ENCODE measurements at regions not wholly inside any gene's neighbourhood (a gene's known extent, or its start where the extent isn't known, plus 50 kb on each side); places are given as distances from the start of the nearest gene placed in this dataset.

GRCh38 chr1:193589597-193590040, 403.2 kb upstream of the B3GALT2 start:
- H3K79me2 ChIP-seq (ENCODE audit: insufficient read depth, low read length) = no peaks in the 10 kb centered on the region
- no peaks in the 10 kb centered on the region for H3K9me3 ChIP-seq (ENCODE audit: insufficient read depth, low read length, severe bottlenecking)
- no peak overlapping the region for H3K27ac ChIP-seq (ENCODE audit: low read length)
- no peaks in the 10 kb centered on the region for H3K27me3 ChIP-seq (ENCODE audit: insufficient read depth, low read length, poor library complexity)
- no peaks in the 10 kb centered on the region for H3K36me3 ChIP-seq (ENCODE audit: insufficient read depth, low read length)
- no peaks in the 10 kb centered on the region for H3K4me1 ChIP-seq (ENCODE audit: insufficient read depth, low read length)
- DNase-seq (no peak), ATAC-seq (ENCODE audit: insufficient read depth, low read depth) (no peak)
- H3K4me3 ChIP-seq (ENCODE audit: low read depth in 1 of 2, low read length in 2 of 2) = no peak overlapping the region
- H3K4me2 ChIP-seq (ENCODE audit: insufficient read depth, low read length) = no peak overlapping the region
- H3K9ac ChIP-seq (ENCODE audit: low read depth, low read length) = no peak overlapping the region
- no peaks in the 10 kb centered on the region for H4K20me1 ChIP-seq (ENCODE audit: insufficient read depth, low read length)
- TF ChIP-seq EZH2 (IDR thresholded peaks at IDR 0.05; ENCODE audit: borderline replicate concordance, low read depth, low read length, severe bottlenecking) (no peak), CTCF (IDR thresholded peaks at IDR 0.05; ENCODE audit: borderline replicate concordance, extremely low read depth, low read length, poor library complexity, severe bottlenecking) (no peak)
- H2AFZ ChIP-seq (ENCODE audit: low read depth, low read length) = no peak overlapping the region

GRCh38 chr1:193588311-193589082, 402.1 kb upstream of the B3GALT2 start:
- Histone ChIP-seq H3K9me3 (ENCODE audit: insufficient read depth, low read length, severe bottlenecking) (no peaks in the 10 kb centered on the region), H4K20me1 (ENCODE audit: insufficient read depth, low read length) (no peaks in the 10 kb centered on the region), H2AFZ (ENCODE audit: low read depth, low read length) (no peak overlapping the region), H3K4me1 (ENCODE audit: insufficient read depth, low read length) (no peaks in the 10 kb centered on the region), H3K79me2 (ENCODE audit: insufficient read depth, low read length) (no peaks in the 10 kb centered on the region), H3K9ac (ENCODE audit: low read depth, low read length) (no peak overlapping the region), H3K27ac (ENCODE audit: low read length) (no peak overlapping the region), H3K4me2 (ENCODE audit: insufficient read depth, low read length) (no peak overlapping the region), H3K36me3 (ENCODE audit: insufficient read depth, low read length) (no peaks in the 10 kb centered on the region), H3K4me3 (ENCODE audit: low read depth in 1 of 2, low read length in 2 of 2) (no peak overlapping the region), H3K27me3 (ENCODE audit: insufficient read depth, low read length, poor library complexity) (no peaks in the 10 kb centered on the region)
- TF ChIP-seq EZH2 (IDR thresholded peaks at IDR 0.05; ENCODE audit: borderline replicate concordance, low read depth, low read length, severe bottlenecking) = no peak
- no peak for TF ChIP-seq CTCF (IDR thresholded peaks at IDR 0.05; ENCODE audit: borderline replicate concordance, extremely low read depth, low read length, poor library complexity, severe bottlenecking)
- no peak; the same call in 2 of the 3 replicates for ATAC-seq (ENCODE audit: insufficient read depth, low read depth)
- DNase-seq = no peak

GRCh38 chr1:193584731-193585239, 398.4 kb upstream of the B3GALT2 start:
- Histone ChIP-seq H3K4me1 (ENCODE audit: insufficient read depth, low read length) (no peaks in the 10 kb centered on the region), H4K20me1 (ENCODE audit: insufficient read depth, low read length) (no peaks in the 10 kb centered on the region)
- no peak for TF ChIP-seq EZH2 (IDR thresholded peaks at IDR 0.05; ENCODE audit: borderline replicate concordance, low read depth, low read length, severe bottlenecking)

GRCh38 chr1:193581341-193581740, 394.9 kb upstream of the B3GALT2 start:
- TF ChIP-seq EZH2 (IDR thresholded peaks at IDR 0.05; ENCODE audit: borderline replicate concordance, low read depth, low read length, severe bottlenecking) = no peak
- TF ChIP-seq CTCF (IDR thresholded peaks at IDR 0.05; ENCODE audit: borderline replicate concordance, extremely low read depth, low read length, poor library complexity, severe bottlenecking) = no peak
- no peak for DNase-seq
- Histone ChIP-seq H3K27ac (ENCODE audit: low read length) (no peak overlapping the region), H3K9me3 (ENCODE audit: insufficient read depth, low read length, severe bottlenecking) (no peaks in the 10 kb centered on the region), H3K9ac (ENCODE audit: low read depth, low read length) (no peak overlapping the region), H3K27me3 (ENCODE audit: insufficient read depth, low read length, poor library complexity) (no peaks in the 10 kb centered on the region), H3K4me2 (ENCODE audit: insufficient read depth, low read length) (no peak overlapping the region), H4K20me1 (ENCODE audit: insufficient read depth, low read length) (no peaks in the 10 kb centered on the region), H2AFZ (ENCODE audit: low read depth, low read length) (no peak overlapping the region), H3K4me1 (ENCODE audit: insufficient read depth, low read length) (no peaks in the 10 kb centered on the region), H3K4me3 (ENCODE audit: low read depth in 1 of 2, low read length in 2 of 2) (no peak overlapping the region), H3K36me3 (ENCODE audit: insufficient read depth, low read length) (no peaks in the 10 kb centered on the region), H3K79me2 (ENCODE audit: insufficient read depth, low read length) (no peaks in the 10 kb centered on the region)
- ATAC-seq (ENCODE audit: insufficient read depth, low read depth) = no peak

More at GRCh38 chr1:193584731-193585239, 398.4 kb upstream of the B3GALT2 start:
- no peak overlapping the region for H3K4me2 ChIP-seq (ENCODE audit: insufficient read depth, low read length)
- H3K9ac ChIP-seq (ENCODE audit: low read depth, low read length) = no peak overlapping the region
- no peak overlapping the region for H3K4me3 ChIP-seq (ENCODE audit: low read depth in 1 of 2, low read length in 2 of 2)
- ATAC-seq (ENCODE audit: insufficient read depth, low read depth) (no peak), DNase-seq (no peak)
- no peaks in the 10 kb centered on the region for H3K79me2 ChIP-seq (ENCODE audit: insufficient read depth, low read length)
- no peaks in the 10 kb centered on the region for H3K9me3 ChIP-seq (ENCODE audit: insufficient read depth, low read length, severe bottlenecking)
- no peak overlapping the region for H3K27ac ChIP-seq (ENCODE audit: low read length)
- no peaks in the 10 kb centered on the region for H3K36me3 ChIP-seq (ENCODE audit: insufficient read depth, low read length)
- no peak overlapping the region for H2AFZ ChIP-seq (ENCODE audit: low read depth, low read length)
- no peaks in the 10 kb centered on the region for H3K27me3 ChIP-seq (ENCODE audit: insufficient read depth, low read length, poor library complexity)
